ENCODE measurements at regions not wholly inside any gene's neighbourhood (a gene's known extent, or its start where the extent isn't known, plus 50 kb on each side); places are given as distances from the start of the nearest gene placed in this dataset.

GRCh38 chr9:88802533-88802932 is 188.7 kb upstream of the S1PR3 start:
- dilution Hi-C loops (cut with HindIII; ENCODE audit: low sequenced_read_pairs, unreplicated experiment), result no loop called here

More at GRCh38 chr9:88802533-88802932, 188.7 kb upstream of the S1PR3 start:
- Histone ChIP-seq H2AK5ac (ENCODE audit: low read depth, low read length) (no peak overlapping the region), H2AFZ (replicated peaks; ENCODE audit: low read length, poor library complexity) (no peak overlapping the region), H3K14ac (replicated peaks; ENCODE audit: low read depth, low read length) (no peak overlapping the region), H4K5ac (ENCODE audit: low read depth, low read length) (no peak overlapping the region), H3K27me3 (ENCODE audit: control insufficient read depth, insufficient read depth, low read length) (peaks cover 7% of the 10 kb centered on the region; the same call in 1 of the 2 replicates), H2BK5ac (ENCODE audit: low read depth, low read length, poor library complexity, severe bottlenecking) (no peak overlapping the region), H3K9me1 (ENCODE audit: insufficient read depth, low read length) (no peaks in the 10 kb centered on the region), H3K4me2 (ENCODE audit: low read depth, low read length) (no peak overlapping the region), H3K79me1 (ENCODE audit: low read depth in 1 of 2, low read length in 2 of 2) (no peaks in the 10 kb centered on the region), H3K4me3 (ENCODE audit: insufficient read depth, low read depth, low read length) (no peak overlapping the region), H3K9me3 (ENCODE audit: control insufficient read depth, insufficient read depth, low read length) (no peaks in the 10 kb centered on the region), H3K18ac (ENCODE audit: low read depth, low read length) (no peak overlapping the region), H3K4ac (ENCODE audit: low read depth, low read length) (no peak overlapping the region), H4K91ac (ENCODE audit: insufficient read depth, low read depth, low read length) (no peak overlapping the region), H4K8ac (ENCODE audit: low read depth in 2 of 2, low read length in 2 of 2) (no peak overlapping the region), H3K9ac (ENCODE audit: low read depth, low read length) (no peak overlapping the region), H2BK120ac (ENCODE audit: low read depth, low read length) (no peak overlapping the region), H3K56ac (ENCODE audit: extremely low read depth, insufficient read depth, low read length) (no peak overlapping the region), H3K23ac (ENCODE audit: low read depth, low read length) (no peak overlapping the region), H2BK20ac (ENCODE audit: low read depth, low read length) (no peak overlapping the region), H2AK9ac (replicated peaks; ENCODE audit: low read depth, low read length, poor library complexity) (no peak overlapping the region), H2BK15ac (ENCODE audit: low read depth, low read length) (no peak overlapping the region), H3K27ac (ENCODE audit: insufficient read depth, low read length) (no peak overlapping the region), H3K4me1 (ENCODE audit: control insufficient read depth, insufficient read depth, low read length) (peaks cover 5% of the 10 kb centered on the region; the same call in 1 of the 2 replicates), H3K36me3 (ENCODE audit: control insufficient read depth, insufficient read depth, low read length) (no peaks in the 10 kb centered on the region), H4K20me1 (ENCODE audit: insufficient read depth, low read length) (no peaks in the 10 kb centered on the region)
- in situ Hi-C loops (cut with MboI; ENCODE audit: low sequenced_read_pairs) (no loop called here), intact Hi-C loops (cut with micrococcal nuclease) (no loop called here)
- ATAC-seq (ENCODE audit: low read depth) (no peak), DNase-seq (no peak)
- ChIA-PET POLR2A (ENCODE audit: unreplicated experiment) (no interaction called here), CTCF (no interaction called here)
- WGBS, 2 experiments (ENCODE audit: extremely low coverage in 2 of 2, insufficient read length in 1 of 2), result no CpG with 5 or more reads among the region's 5 CpGs
- BruUV-seq (replicated peaks), result no TSS peak
- TF ChIP-seq FOS (IDR thresholded peaks at IDR 0.05; ENCODE audit: low read depth, low read length), result no peak
- TF ChIP-seq CEBPB (IDR thresholded peaks at IDR 0.05; ENCODE audit: low read depth, low read length), result no peak
- TF ChIP-seq USF2 (IDR thresholded peaks at IDR 0.05; ENCODE audit: low read depth, low read length), result no peak
- TF ChIP-seq RCOR1 (IDR thresholded peaks at IDR 0.05; ENCODE audit: insufficient replicate concordance, low read length), result no peak
- TF ChIP-seq CTCF (conservative IDR thresholded peaks at IDR 0.05; ENCODE audit: low read depth, low read length), result no peak
- TF ChIP-seq ELK1 (IDR thresholded peaks at IDR 0.05; ENCODE audit: borderline replicate concordance, low read depth, low read length), result no peak
- TF ChIP-seq CHD1 (IDR thresholded peaks at IDR 0.05; ENCODE audit: low read depth, low read length), result no peak
- no peak for TF ChIP-seq RAD21 (IDR thresholded peaks at IDR 0.05; ENCODE audit: low read length)
- TF ChIP-seq MAZ (IDR thresholded peaks at IDR 0.05; ENCODE audit: borderline replicate concordance, low read depth, low read length), result no peak
- no peak for TF ChIP-seq MAFK (IDR thresholded peaks at IDR 0.05; ENCODE audit: low read depth, low read length)
- TF ChIP-seq BHLHE40 (IDR thresholded peaks at IDR 0.05; ENCODE audit: low read depth, low read length), result no peak
- no peak for TF ChIP-seq SMC3 (IDR thresholded peaks at IDR 0.05; ENCODE audit: low read depth, low read length)
- no peak for TF ChIP-seq RFX5 (IDR thresholded peaks at IDR 0.05; ENCODE audit: low read depth, low read length)
- TF ChIP-seq POLR2A (IDR thresholded peaks at IDR 0.05; ENCODE audit: low read depth, low read length), result no peak
- no peak for TF ChIP-seq NFE2L2 (IDR thresholded peaks at IDR 0.05; ENCODE audit: low read depth, low read length)
- TF ChIP-seq MXI1 (IDR thresholded peaks at IDR 0.05; ENCODE audit: borderline replicate concordance, low read depth, low read length), result no peak

Data from IMR-90 (cell line).